Keratinocyte (primary cell): ENCODE measurements at regions not wholly inside any gene's neighbourhood (a gene's known extent, or its start where the extent isn't known, plus 50 kb on each side); places are given as distances from the start of the nearest gene placed in this dataset.

ENCODE experiments used
- DNase-seq: peaks from one replicate; pipeline ENCODE4 v3.0.0-alpha.2; 2011; ENCODE audit warnings: low read depth, missing footprints, low spot score
- FAIRE-seq: peaks from 2 replicates; lab custom pipeline; 2011; peaks lifted over from hg19 to GRCh38; lab: Jason Lieb, UNC
- H2AFZ ChIP-seq: 2 replicates; pipeline ENCODE4 v1.6.0; 2012; ENCODE audit warnings: low read length, control low read depth, inconsistent platforms; ENCODE audit not compliant: control insufficient read depth
- H3K27ac ChIP-seq: 2 replicates; pipeline ENCODE4 v1.5.1; 2011; ENCODE audit warnings: low read length; ENCODE audit not compliant: control insufficient read depth, insufficient read depth
- H3K27me3 ChIP-seq: 3 replicates; pipeline ENCODE4 v1.6.0; 2011; ENCODE audit warnings: low read length; ENCODE audit not compliant: control insufficient read depth, insufficient read depth; ENCODE audit errors: extremely low read depth
- H3K36me3 ChIP-seq, 2 experiments: 2 replicates in 1 of 2; 3 replicates in 1 of 2; pipeline ENCODE4 v1.5.1; 2011; ENCODE audit warnings: low read length in 2 of 2, mild to moderate bottlenecking in 1 of 2; ENCODE audit not compliant: control insufficient read depth in 2 of 2, insufficient read depth in 2 of 2; ENCODE audit errors: extremely low read depth in 1 of 2
- H3K4me1 ChIP-seq: 3 replicates; pipeline ENCODE4 v1.5.1; 2011; ENCODE audit warnings: low read length; ENCODE audit not compliant: control insufficient read depth, insufficient read depth; ENCODE audit errors: extremely low read depth
- H3K4me2 ChIP-seq: 3 replicates; pipeline ENCODE4 v1.6.0; 2011; ENCODE audit warnings: low read depth, low read length; ENCODE audit not compliant: control insufficient read depth, insufficient read depth; ENCODE audit errors: extremely low read depth
- H3K4me3 ChIP-seq, 3 experiments: fragments of 200-600 bp in 1 of 3; sonication (generic) in 1 of 3; 2 replicates in 2 of 3; 3 replicates in 1 of 3; pipeline ENCODE4 v1.5.1; 2011 to 2016; ENCODE audit warnings: low read length in 3 of 3, mild to moderate bottlenecking in 3 of 3, control low read depth in 2 of 3, inconsistent platforms in 1 of 3, low read depth in 1 of 3, mixed read lengths in 1 of 3, mixed run types in 1 of 3, moderate library complexity in 1 of 3; ENCODE audit not compliant: control insufficient read depth in 2 of 3, insufficient read depth in 2 of 3; ENCODE audit errors: extremely low read depth in 1 of 3
- H3K79me2 ChIP-seq: 2 replicates; pipeline ENCODE4 v1.6.0; 2012; ENCODE audit warnings: low read length; ENCODE audit not compliant: control insufficient read depth, insufficient read depth
- H3K9ac ChIP-seq: 3 replicates; pipeline ENCODE4 v1.6.0; 2011; ENCODE audit warnings: low read length; ENCODE audit not compliant: control insufficient read depth, insufficient read depth; ENCODE audit errors: extremely low read depth
- H3K9me1 ChIP-seq: 3 replicates; pipeline ENCODE4 v1.6.0; 2011; ENCODE audit warnings: low read length; ENCODE audit not compliant: control insufficient read depth, insufficient read depth; ENCODE audit errors: extremely low read depth
- H3K9me3 ChIP-seq: 2 replicates; pipeline ENCODE4 v1.5.1; 2012; ENCODE audit warnings: low read depth, low read length; ENCODE audit not compliant: control insufficient read depth
- H4K20me1 ChIP-seq: 3 replicates; pipeline ENCODE4 v1.6.0; 2011; ENCODE audit warnings: low read length; ENCODE audit not compliant: control insufficient read depth, insufficient read depth; ENCODE audit errors: extremely low read depth
- EZH2 ChIP-seq: IDR thresholded peaks from one replicate; pipeline ENCODE4 v1.6.1; 2012; ENCODE audit warnings: inconsistent platforms, mild to moderate bottlenecking, low read length, moderate library complexity
- dilution Hi-C: fragments of 300-500 bp; cut with MboI; formaldehyde crosslinking; loops from one replicate; pipeline ENCODE4 v1.7.0; 2020; ENCODE audit warnings: low sequenced_read_pairs; ENCODE audit not compliant: extremely low pct_ligation_motif_present
- TF ChIP-seq, protein P1 (sequence below), 3 experiments: IDR thresholded peaks in 1 of 3; conservative IDR thresholded peaks in 1 of 3; optimal IDR thresholded peaks in 1 of 3; 2 replicates in 2 of 3; 3 replicates in 1 of 3; pipeline versions ENCODE3 to v1.5.1; 2011; ENCODE audit warnings: low read length in 3 of 3, mild to moderate bottlenecking in 3 of 3, moderate library complexity in 2 of 3, control low read depth in 1 of 3, inconsistent platforms in 1 of 3; ENCODE audit not compliant: insufficient read depth in 2 of 3; ENCODE audit errors: extremely low read depth in 1 of 3

DNA sequence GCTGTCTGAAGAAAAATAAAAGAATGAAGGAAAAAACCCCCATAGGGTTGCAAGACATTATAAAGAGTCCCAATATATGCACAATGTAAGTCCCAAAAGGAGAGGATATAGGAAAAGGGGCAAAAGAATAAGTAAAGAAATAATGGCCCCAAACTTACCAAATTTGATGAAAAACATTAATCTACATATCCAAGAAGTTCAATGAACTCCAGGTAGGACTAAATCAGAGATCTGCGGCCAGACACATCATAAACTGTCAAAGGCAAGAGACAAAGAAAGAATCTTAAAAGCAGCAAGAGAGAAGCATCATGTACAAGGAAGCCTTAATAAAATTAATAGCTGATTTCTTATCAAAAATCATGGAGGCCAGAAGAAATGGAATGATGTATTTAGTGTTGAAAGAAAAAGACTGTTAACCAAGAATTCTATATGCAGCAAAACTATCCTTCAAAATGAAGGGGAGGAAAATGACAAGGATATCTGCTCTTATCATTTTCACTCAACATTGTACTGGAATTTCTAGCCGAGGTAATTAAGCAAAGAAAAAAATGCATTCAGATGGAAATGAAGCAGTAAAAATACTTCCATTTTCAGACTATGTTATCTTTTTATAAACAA is 95.7 kb upstream of the GLI3 start:
- Histone ChIP-seq H3K27ac (no peak overlapping the region), H3K9me1 (no peaks in the 10 kb centered on the region), H3K9me3 (no peaks in the 10 kb centered on the region), H3K9ac (no peak overlapping the region), H3K4me1 (no peaks in the 10 kb centered on the region), H3K79me2 (no peaks in the 10 kb centered on the region), H3K4me2 (no peak overlapping the region), H3K4me3 (no peak overlapping the region), H2AFZ (no peak overlapping the region), H4K20me1 (no peaks in the 10 kb centered on the region), H3K36me3 (no peaks in the 10 kb centered on the region), H3K27me3 (no peaks in the 10 kb centered on the region)
- TF ChIP-seq, protein P1, sequence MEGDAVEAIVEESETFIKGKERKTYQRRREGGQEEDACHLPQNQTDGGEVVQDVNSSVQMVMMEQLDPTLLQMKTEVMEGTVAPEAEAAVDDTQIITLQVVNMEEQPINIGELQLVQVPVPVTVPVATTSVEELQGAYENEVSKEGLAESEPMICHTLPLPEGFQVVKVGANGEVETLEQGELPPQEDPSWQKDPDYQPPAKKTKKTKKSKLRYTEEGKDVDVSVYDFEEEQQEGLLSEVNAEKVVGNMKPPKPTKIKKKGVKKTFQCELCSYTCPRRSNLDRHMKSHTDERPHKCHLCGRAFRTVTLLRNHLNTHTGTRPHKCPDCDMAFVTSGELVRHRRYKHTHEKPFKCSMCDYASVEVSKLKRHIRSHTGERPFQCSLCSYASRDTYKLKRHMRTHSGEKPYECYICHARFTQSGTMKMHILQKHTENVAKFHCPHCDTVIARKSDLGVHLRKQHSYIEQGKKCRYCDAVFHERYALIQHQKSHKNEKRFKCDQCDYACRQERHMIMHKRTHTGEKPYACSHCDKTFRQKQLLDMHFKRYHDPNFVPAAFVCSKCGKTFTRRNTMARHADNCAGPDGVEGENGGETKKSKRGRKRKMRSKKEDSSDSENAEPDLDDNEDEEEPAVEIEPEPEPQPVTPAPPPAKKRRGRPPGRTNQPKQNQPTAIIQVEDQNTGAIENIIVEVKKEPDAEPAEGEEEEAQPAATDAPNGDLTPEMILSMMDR (optimal IDR thresholded peaks at IDR 0.05 in 1 of 3, IDR thresholded peaks at IDR 0.05 in 1 of 3, conservative IDR thresholded peaks at IDR 0.05 in 1 of 3; ENCODE audit: extremely low read depth in 1 of 3, insufficient read depth in 2 of 3, low read length in 3 of 3): no peak
- no peak for TF ChIP-seq EZH2
- no peak for DNase-seq
- dilution Hi-C loops: no loop called here
- FAIRE-seq: no peak

DNA sequence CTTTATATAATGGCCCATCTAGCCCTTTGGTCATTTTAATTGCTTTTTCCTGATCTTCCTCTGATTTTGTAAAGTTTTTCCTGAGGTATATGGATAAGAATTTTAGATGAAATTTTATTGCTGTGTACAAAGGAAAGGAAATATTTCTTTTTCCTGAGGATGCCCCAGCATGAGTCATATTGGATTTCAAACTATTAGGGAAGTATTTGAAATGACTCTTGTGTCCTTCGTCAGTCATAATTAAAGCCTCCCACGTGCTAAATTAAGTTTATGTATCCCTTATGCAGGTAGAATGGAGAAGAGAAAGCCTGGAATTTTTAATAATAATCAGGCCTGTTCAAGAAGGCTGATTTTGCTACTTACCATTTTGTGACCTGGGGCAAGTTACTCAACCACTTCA is 82.6 kb upstream of the GLI3 start:
- no peaks in the 10 kb centered on the region for H4K20me1 ChIP-seq
- H3K36me3 ChIP-seq: no peaks in the 10 kb centered on the region
- no peak overlapping the region for H3K27ac ChIP-seq
- H2AFZ ChIP-seq: no peak overlapping the region
- peaks cover 8% of the 10 kb centered on the region for H3K4me1 ChIP-seq
- no peak for FAIRE-seq
- no peak overlapping the region for H3K4me3 ChIP-seq
- no peaks in the 10 kb centered on the region for H3K9me1 ChIP-seq
- no peaks in the 10 kb centered on the region for H3K9me3 ChIP-seq
- H3K27me3 ChIP-seq: no peaks in the 10 kb centered on the region
- H3K79me2 ChIP-seq: no peaks in the 10 kb centered on the region
- dilution Hi-C loops: no loop called here
- H3K4me2 ChIP-seq: no peak overlapping the region
- DNase-seq: no peak
- no peak for TF ChIP-seq EZH2
- TF ChIP-seq, protein P1 (optimal IDR thresholded peaks at IDR 0.05 in 1 of 3, IDR thresholded peaks at IDR 0.05 in 1 of 3, conservative IDR thresholded peaks at IDR 0.05 in 1 of 3; ENCODE audit: extremely low read depth in 1 of 3, insufficient read depth in 2 of 3, low read length in 3 of 3): no peak
- no peak overlapping the region for H3K9ac ChIP-seq
